RWPE1 (cell line): ENCODE measurements at regions not wholly inside any gene's neighbourhood (a gene's known extent, or its start where the extent isn't known, plus 50 kb on each side); places are given as distances from the start of the nearest gene placed in this dataset.

Source experiments
- CTCF ChIA-PET: fragments of 350-600 bp; sonication (Branson Sonifier 250); formaldehyde crosslinking; extraction: SDS; loops from one replicate; lab custom pipeline; 2021; lab: Yijun Ruan, JAX
- POLR2A ChIA-PET: fragments of 400-600 bp; formaldehyde crosslinking; extraction: SDS; loops from one replicate; lab custom pipeline; 2020; ENCODE audit warnings: antibody characterized with exemption; ENCODE audit not compliant: low non-redundant PET; lab: Yijun Ruan, JAX
- DNase-seq: peaks from one replicate; pipeline ENCODE4 v3.0.0; 2012; ENCODE audit warnings: low spot score
- H3K27ac ChIP-seq: fragments of 450-650 bp; 2 replicates; pipeline ENCODE4 v1.5.1; 2017
- TF ChIP-seq, protein P1 (sequence below): fragments of 450-650 bp; conservative IDR thresholded peaks from 2 replicates; pipeline ENCODE4 v1.5.1; 2017; ENCODE audit warnings: low read depth, mild to moderate bottlenecking

DNA sequence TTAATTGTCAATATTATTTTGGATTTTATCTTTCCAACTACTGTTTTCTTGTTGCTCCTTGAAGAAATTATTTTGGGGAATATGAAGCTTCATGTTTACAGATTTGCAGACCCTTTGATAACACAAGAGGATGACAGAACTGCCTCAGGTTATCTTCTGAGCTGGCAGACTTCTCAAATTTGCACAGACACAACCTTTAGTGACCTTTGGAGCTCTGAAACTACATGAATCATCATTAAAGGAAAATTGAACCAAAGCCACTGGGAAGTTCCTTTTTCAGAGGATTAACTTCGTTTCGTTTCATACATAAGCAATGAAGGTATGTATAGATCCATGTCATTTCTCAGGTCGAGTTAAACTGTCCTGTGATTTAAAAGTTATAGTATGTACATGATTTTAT, 85.9 kb downstream of the FBXO5 start:
- no peak overlapping the region for H3K27ac ChIP-seq
- POLR2A ChIA-PET: no interaction called here
- no peak for DNase-seq
- TF ChIP-seq, protein P1, sequence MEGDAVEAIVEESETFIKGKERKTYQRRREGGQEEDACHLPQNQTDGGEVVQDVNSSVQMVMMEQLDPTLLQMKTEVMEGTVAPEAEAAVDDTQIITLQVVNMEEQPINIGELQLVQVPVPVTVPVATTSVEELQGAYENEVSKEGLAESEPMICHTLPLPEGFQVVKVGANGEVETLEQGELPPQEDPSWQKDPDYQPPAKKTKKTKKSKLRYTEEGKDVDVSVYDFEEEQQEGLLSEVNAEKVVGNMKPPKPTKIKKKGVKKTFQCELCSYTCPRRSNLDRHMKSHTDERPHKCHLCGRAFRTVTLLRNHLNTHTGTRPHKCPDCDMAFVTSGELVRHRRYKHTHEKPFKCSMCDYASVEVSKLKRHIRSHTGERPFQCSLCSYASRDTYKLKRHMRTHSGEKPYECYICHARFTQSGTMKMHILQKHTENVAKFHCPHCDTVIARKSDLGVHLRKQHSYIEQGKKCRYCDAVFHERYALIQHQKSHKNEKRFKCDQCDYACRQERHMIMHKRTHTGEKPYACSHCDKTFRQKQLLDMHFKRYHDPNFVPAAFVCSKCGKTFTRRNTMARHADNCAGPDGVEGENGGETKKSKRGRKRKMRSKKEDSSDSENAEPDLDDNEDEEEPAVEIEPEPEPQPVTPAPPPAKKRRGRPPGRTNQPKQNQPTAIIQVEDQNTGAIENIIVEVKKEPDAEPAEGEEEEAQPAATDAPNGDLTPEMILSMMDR: no peak
- CTCF ChIA-PET: interaction anchor here (0.8 kb wide), 1 partner anchor 148 kb away, joined by 4 read pairs; no protein-coding TSS in a partner anchor

GRCh38 chr6:152897807-152898399, 84.9 kb downstream of the FBXO5 start:
- TF ChIP-seq, protein P1: peak; percentile 82
- no peak overlapping the region for H3K27ac ChIP-seq
- DNase-seq: peak; percentile 72
- CTCF ChIA-PET: interaction anchor here (0.5 to 1.3 kb wide), 6 partner anchors 14 to 1350 kb away, joined by 3 to 5 read pairs (median 3); no protein-coding TSS in a partner anchor
- POLR2A ChIA-PET: no interaction called here

DNA sequence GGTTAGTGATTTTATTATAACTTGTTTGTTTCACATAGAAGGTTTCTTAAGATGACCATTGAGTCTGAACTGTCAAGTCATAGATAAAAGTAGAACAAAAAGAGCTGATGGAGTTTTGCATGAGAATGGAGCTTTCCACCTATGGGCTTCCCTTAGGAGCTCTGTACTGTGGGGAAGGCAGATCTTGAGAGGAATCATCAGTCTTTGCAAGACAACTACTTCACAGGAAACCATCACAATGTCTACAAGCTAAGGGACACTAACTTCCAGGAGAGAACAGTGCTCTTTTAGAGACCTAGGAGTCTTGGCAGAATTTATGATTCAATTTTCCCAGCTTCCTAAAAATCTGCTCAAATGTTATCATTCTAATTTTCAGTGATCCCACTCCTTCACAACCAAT, 78.2 kb downstream of the FBXO5 start:
- CTCF ChIA-PET: no interaction called here
- TF ChIP-seq, protein P1: no peak
- DNase-seq: no peak
- H3K27ac ChIP-seq: no peak overlapping the region
- POLR2A ChIA-PET: no interaction called here

GRCh38 chr6:152905551-152906299, 77.1 kb downstream of the FBXO5 start:
- TF ChIP-seq, protein P1: no peak
- POLR2A ChIA-PET: no interaction called here
- no peak for DNase-seq
- CTCF ChIA-PET: interaction anchor here (0.5 to 0.8 kb wide), 2 partner anchors 36 to 110 kb away, joined by 3 read pairs; no protein-coding TSS in a partner anchor
- no peak overlapping the region for H3K27ac ChIP-seq

- DNase-seq: no peak
- TF ChIP-seq, protein P1: no peak
- no peak overlapping the region for H3K27ac ChIP-seq
- ChIA-PET POLR2A (interaction anchor here (0.6 kb wide), 1 partner anchor 1043 kb away, joined by 5 read pairs; no protein-coding TSS in a partner anchor), CTCF (interaction anchor here (0.8 kb wide), 1 partner anchor 187 kb away, joined by 3 read pairs; no protein-coding TSS in a partner anchor)
These were observed 73.6 kb downstream of the FBXO5 start for GRCh38 chr6:152909241-152909640.

GRCh38 chr6:152916035-152916434, 66.8 kb downstream of the FBXO5 start:
- TF ChIP-seq, protein P1: no peak
- ChIA-PET CTCF (no interaction called here), POLR2A (no interaction called here)
- H3K27ac ChIP-seq: no peak overlapping the region
- no peak for DNase-seq
